Activated CD4-positive, alpha-beta T cell treated with anti-CD3 and anti-CD28 coated beads, Interleukin-10, Interleukin-2, amounts not matched to agents 100 ng/mL and 50 ng/mL, durations not matched to agents 16 hours and 8 hours (primary cell): ENCODE measurements at regions not wholly inside any gene's neighbourhood (a gene's known extent, or its start where the extent isn't known, plus 50 kb on each side); places are given as distances from the start of the nearest gene placed in this dataset.

ENCODE experiments used
- DNase-seq: peaks from one replicate; pipeline ENCODE4 v3.0.0-alpha.2; 2020

DNA sequence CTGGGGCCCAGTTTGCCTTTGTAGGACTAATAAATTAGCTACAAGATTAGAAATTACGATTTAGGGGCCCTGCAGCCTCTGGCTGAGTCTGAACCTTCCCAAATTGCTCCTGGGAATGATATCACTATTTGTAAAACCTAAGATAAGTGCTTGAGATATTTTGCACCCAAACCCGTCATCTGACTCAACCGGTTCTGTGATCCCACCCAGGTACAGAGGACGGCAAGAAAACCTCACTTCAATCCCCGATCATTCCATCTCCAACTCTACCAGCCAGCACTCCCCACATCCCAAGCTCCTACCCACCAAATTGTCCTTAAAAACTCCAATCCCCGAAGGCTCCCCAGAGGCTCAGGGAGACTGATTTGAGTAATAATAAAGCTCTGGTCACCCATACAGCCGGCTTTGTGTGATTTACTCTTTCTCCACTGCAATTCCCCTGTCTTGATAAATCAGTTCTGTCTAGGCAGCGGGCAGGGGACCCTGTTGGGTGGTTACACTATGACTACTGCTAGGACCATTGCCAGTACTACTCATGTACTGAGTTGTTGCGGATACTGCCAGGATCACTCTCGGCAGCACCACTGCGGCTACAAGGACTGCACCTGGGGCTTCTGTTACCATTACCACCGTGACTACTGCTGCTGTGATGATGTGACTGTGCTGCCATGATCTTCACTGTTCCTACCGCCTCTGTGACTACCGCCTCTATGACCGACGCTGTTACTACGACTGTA lies 73.1 kb downstream of the IRF8 start:
- no peak for DNase-seq

DNA sequence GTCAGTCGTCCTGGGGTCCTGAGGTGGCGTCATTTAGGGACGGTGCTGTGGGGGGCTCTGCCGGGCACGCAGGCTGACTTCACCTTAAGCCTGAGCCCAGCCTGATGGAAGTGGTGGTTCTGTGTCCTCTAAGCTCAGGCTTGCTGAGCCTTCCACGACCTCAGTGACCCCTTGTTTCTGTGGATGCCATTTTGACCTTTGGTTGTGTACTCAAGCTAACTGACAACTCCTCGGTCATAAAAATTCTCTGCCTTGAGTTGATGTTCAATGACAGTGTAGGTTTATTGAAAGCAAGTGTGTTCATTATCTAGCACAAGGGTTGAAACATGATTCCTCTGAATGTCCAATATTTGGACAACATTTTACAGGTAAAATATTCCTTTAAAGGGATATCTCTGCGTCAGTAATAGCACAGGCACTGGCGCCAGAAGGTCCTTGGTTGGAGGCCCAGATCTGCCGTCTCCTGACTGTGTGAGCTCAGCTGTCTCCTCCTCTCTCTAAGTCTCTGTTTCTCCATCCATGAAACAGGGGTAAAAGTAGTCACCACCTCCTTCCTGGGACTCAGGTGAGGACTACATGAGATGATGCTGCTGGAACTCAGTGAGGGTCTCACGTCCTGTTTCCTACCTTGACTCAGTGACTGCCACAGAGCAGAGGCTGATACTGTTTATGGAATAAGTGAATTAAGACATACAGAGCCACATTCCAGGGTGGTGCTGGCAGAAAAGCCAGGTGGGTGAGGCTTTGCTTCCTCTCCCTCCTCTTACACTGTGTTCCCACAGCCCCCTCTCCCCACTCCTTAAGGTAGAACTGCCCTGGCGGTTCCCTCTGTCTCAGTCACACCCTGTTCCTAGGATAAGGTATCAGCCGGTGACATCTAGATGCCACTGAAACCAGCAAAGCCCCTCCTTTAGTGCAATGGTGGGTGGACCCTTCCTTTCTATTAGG lies 75.7 kb downstream of the IRF8 start:
- DNase-seq: no peak

DNA sequence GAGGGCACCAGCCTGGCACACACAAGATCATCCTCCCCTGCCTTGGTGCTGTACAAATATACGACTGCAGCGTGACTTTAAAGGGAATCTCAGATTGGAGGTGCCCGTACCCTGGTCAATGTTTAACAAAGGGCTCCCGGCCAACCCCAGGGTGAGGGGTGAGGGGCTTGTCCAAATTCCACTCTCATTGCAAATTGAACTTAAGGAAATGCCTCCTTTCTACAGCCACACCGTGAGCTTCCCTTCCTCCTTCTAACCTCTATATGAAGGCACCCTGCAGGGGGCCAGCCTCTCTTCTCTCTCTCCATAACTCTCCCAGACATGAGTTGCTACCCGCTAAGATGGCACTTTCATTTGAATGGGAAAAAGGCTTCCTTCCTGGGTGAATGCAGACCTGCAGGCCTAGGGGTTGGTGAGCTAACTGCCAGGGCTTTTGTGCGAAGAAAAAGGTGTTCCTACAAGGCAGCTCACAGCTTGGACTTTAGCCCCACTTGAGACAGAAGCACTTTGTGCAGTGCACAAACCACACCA lies 76.6 kb downstream of the IRF8 start:
- DNase-seq: no peak

DNA sequence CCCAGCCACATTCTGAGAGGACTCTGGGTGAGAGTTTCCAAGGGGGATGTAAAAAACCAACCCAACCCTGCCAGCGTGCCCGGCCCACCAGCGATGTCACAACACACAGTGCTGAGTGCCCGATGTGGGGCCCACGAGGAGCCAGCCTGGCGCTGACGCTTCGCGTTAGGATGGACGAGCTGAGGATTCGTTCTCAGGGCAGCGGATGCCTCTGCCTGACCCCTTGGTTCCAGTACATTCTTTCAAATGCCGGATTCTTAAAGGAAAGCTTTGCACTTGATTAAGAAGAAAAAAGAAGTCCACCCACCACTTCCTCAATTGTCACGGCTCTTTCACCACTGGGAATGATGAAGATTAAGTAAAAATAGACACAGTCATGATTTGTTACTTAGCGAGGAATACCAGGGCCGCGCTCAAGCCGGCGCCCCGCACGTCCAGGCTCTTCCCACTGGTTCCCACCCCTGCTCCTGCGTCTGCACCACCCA lies 79.4 kb downstream of the IRF8 start:
- DNase-seq: no peak

DNA sequence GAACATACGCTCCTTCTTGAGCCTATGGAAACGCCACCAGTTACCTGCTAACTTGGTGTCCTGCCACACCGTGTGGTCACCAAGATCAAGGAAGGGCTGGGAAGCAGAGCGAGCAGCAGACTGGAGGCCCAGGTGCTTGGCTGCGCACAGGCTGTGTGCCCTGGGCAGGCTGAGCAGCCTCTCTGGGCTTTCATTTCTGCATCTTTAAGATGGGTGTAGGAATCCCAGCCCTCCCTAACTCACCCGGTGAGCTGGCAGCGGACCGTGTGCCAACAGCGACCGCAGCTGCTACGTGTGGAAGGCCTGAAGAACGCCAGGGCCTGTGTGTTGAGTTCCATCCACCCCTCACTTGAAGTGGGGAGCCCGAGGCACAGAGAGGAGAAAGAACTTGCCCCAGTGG lies 80.0 kb downstream of the IRF8 start:
- DNase-seq: no peak

DNA sequence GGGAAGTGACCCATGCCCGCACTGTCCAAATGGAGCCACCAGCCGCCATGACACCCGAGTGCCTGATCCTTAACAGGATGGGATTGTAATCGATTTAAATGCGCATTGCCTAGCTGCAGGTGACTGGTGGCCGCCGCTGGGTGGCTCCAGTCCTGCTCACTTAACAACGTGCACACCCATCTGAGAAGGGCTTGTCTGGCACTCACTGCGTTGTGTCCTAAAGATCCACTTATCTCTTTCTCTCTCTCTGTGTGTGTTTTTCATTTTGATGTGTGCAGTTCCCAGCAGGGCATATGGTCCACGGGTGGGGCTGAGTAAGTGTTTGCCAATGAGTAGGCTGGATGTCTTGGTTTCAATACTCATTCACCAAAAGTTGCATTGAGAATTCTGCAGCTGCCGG lies 80.6 kb downstream of the IRF8 start:
- no peak for DNase-seq

DNA sequence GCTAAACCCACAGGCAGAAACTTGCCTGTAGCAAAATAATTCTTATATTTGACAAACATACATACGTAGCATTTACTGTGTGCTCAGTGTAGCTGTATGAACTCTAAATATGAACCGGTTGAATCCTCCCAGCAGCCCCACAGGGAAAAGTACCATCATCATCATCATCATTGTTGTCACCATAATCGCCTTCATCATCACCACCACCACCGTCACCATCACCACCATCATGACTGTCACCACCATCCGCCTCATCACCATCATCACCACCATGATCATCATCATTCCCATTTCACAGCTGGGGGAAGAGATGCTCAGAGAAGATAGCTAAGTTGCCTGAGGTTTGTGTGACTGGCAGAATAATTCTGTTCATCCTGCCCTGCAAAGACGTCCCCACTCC lies 81.7 kb downstream of the IRF8 start:
- DNase-seq: no peak

DNA sequence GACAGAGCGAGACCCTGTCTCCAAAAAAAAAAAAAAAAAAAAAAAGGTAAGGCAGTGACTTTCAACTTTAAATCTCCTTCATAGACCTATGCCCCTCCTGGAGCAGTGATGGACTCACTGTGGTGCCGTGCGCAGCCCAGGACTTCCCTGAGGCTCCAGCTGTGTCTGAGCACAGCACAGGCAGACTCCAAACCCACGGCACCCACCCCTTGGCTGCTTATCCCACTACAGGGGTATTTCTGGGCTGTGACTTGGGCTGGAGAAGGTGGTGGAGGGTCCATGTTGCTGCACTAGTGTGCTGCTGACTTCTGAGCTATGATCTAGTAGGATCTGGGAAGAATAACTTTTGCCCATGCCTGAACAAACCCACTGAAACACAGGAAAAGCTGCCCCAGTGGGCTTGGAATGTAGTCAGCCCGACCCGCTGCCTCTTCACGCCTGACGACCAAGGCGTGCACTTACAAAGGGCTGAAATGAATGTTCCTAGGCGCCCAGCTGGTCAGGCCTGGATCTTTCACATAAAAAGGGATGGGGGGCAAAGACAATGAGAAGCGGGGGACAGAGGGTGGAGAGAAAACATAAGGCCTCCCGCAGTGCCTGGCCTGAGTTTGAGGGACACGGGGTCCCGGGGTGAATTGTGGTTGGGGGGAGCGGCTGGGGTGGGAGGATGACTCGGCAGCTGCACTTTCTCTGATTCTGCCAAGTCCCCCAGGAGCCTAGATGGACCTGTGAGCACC lies 83.0 kb downstream of the IRF8 start:
- no peak for DNase-seq

DNA sequence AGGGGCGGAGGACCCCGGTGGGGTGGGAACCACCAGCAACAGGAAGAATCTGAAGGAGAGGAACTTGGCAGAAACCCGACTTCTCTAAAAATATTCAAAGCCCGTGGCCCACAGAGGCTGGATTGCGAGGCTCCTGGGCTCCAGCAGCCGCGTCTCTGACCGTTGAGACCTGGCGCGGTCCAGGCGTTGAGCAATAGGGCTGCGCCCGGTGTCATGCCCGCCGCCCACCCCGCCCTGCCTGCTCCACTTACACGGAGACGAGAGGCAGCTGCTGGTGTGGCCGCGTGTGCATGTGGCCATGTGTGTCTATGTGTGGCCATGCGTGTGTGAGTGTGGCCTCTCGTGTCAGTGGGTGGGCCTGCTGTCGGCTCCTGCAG lies 83.6 kb downstream of the IRF8 start:
- DNase-seq: no peak

DNA sequence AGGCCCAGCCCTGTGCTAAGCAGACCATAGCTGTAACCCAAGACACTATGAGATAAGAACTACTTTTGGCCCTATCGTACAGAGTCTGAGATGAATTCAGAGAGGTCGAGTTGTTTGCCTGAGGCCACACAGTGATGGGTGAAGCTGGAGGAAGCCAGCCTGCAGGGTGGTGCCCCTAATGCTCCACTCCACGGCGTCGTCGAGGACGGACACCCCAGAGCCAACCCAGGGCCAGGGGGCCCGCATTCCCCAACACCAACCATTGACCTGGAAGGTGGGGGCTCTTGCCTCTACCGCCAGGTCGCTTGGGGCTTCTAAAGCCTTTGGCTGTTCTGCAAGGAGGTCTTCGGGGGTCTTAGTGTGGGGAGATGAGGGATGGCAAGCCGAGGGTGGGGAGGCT lies 84.1 kb downstream of the IRF8 start:
- no peak for DNase-seq

DNA sequence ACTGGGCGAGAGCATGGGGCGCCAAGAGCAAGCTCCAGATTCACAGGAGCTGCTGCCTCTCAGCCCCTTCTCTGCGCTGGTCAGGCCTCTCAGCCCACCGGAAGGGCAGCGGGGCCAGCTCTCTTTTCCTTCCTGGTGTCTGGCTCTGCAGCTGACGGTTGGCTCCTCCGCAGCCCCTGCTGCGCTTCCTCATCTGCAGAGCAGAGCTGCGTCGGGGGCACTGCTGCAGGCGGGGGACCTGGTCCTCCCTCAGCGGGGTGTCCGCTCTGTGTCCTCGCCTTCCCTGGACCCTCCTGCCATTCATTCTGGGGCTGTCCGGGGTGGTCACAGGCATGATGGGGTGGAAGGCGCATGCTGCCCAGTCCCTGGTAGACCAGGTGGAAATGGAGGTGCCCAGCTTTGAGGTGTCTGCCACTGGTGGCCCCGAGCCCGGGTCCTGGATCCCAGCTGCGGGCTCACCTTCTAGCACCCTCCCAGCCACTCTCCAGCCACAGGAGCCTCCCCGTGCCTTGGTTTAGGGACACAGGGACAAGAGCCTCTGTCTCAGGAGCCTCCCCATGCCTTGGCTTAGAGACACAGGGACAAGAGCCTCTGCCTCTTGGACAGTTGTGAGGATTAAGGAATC lies 84.8 kb downstream of the IRF8 start:
- DNase-seq: no peak

DNA sequence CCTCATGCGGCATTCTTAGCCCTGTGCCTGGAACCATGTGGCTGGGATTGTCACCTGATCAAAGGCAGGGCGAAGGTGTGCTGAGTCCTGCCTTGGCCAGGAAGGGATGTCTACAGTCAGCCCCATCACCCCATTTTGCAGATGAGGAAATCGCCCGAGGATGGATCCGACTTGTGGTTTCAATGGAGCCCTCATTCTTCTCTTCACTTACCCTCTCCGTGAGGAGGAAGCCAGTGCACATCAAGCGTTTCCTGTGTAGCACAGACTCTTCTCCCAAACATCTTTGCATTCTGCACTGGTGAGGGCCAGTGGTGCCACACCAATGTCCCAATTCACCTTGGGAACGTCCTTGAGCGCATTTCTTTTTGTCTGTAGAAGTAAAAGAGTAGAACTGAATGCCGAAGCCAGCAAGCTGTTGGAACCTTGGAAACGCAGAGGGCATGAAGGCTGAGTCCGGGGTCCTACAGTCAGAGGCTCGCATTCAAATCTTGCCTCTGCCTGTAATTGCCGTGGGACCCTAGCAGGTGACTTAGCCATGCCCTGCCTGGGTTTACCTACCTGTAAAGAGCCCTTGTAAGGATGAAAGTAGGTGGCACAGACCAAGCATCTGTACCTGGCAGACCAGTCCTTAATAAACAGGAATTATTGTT lies 85.4 kb downstream of the IRF8 start:
- DNase-seq: no peak

DNA sequence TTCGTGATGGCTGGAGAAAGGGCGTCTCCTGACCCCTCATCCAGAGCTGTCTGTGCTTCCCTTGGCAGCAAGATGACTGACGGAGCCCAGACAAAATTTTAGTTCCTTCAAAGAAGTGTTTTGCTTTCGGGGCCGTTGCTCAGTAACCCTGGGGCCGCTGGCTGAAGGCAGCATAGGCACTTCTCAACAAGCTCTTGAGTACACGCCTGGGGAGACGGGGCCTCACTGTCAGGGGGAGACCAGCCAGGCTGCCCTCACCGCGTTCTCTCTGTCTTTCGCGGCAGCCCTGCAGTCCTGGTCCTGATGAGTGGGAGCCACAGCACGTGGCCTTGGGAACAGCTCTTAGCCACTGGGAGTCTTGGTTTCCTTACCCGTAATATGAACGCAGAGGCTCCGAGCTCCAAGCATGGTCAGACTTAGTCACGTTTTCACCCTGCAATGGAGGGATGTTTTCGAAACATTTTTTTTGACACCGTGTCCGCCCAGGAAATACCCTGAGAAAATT lies 86.0 kb downstream of the IRF8 start:
- DNase-seq: no peak

DNA sequence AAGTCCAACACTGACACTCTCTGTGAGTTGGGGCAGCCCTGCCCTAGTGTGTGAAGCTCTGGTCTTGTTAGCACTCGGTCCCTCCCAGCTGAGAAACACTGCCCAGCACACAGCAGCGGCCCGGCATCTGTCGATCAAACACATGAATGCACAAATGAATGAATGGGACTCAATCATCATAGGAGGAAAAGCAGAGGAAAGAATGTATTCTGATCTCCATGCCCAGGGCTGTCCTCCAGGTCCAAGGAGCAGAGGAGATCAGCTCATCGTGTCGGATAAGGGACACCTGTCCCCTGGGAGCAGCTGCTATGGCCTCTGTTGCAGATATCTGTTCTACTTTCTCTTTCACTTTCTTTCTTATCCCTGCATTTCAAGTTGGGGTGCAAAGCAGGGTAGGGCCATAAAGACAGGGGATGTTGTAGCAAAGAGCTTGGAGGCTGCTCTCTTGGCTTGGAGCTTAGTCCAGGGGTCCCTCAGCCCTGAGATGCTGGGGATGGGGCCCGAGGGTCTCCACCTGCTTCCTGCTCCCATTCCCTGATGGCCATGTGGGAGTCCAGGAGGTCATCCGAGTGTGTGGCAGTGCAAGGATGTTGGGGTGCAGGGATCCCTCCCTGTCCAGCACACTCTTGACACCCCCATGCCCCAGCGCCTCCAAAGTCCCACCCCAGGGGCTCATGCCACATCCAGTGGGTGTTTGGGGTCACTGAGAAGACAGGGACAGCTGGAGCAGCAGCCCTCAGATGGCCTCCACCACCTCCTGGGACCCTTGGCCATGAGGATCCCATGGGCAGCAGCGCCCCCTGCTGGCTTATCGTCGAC lies 88.2 kb downstream of the IRF8 start:
- peak; percentile 35 for DNase-seq

DNA sequence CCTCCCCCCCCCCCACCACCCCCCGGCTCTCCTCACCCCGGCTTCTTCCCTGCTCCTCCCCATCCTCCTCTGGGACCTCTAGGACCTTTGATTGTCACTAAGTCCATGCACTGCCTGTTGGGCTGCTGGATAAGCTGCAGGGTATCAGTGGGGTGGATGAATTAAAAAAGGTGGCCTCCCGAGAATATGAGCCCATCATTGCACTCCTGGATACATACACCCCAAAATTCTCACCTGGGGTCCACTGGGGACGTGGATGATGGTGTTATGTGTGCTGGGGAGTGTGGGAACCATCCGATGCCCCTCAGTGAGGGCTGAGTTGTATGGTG lies 88.8 kb downstream of the IRF8 start:
- no peak for DNase-seq

DNA sequence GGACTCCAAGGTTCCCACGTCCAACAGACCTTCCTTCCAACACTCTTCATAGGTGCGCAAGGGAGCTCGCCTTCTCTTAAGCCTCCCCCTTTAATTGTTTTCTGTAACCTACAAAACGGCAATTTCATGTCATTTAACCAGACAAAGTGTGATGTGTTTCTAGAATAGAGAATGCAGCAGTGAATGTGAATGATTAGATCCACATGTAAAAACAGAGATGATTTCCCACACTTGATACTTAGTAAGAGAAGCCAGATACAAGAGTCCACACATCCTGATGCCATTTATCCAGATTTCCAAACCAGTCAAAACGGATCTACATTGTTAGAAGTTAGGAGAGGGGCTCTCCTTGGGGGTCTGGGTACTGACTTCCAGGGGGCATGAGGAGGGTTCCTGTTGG lies 89.3 kb downstream of the IRF8 start:
- peak; percentile 29 for DNase-seq

DNA sequence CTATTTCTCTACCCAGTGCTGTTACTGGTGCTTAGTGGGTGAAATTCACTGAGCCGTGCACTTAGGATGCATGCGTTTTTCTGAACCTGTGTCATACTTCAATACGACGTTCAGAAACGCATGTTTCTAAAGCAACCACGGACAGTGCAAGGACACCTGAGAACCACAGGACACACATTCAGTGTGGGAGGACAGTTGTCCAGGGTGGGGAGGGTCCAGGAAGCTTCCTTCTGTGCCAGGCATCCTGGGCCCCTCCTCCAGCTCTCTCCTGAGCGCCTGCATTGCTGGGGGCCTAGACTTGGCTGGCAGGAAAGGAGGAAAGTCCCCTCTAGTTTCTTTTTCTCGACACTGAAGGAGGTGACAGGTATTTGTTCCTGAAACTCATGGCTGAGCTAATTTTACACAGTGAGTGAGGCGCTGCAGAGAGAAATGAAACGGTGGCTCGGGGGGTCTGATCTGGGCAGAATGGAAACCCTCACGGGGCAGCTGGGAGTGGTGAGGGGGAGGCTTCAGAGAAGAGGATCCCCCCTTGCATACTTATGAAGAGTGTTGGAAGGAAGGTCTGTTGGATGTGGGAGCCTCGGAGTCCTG lies 89.9 kb downstream of the IRF8 start:
- DNase-seq: peak; percentile 55

DNA sequence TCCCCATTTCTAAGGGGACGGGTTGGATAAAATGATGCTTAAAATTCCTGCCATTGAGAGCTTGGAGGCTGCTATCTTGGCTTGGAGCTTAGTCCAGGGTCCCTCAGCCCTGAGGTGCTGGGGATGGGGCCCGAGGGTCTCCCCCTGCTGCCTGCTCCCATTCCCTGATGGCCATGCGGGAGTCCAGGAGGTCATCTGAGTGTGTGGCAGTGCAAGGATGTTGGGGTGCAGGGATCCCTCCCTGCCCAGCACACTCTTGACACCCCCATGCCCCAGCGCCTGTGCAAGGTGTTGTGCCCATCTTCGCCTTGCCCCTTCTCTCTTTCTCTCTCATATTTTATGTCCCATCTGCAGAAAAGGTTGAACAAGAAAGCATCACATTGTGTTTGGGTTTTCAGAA lies 90.4 kb downstream of the IRF8 start:
- no peak for DNase-seq

DNA sequence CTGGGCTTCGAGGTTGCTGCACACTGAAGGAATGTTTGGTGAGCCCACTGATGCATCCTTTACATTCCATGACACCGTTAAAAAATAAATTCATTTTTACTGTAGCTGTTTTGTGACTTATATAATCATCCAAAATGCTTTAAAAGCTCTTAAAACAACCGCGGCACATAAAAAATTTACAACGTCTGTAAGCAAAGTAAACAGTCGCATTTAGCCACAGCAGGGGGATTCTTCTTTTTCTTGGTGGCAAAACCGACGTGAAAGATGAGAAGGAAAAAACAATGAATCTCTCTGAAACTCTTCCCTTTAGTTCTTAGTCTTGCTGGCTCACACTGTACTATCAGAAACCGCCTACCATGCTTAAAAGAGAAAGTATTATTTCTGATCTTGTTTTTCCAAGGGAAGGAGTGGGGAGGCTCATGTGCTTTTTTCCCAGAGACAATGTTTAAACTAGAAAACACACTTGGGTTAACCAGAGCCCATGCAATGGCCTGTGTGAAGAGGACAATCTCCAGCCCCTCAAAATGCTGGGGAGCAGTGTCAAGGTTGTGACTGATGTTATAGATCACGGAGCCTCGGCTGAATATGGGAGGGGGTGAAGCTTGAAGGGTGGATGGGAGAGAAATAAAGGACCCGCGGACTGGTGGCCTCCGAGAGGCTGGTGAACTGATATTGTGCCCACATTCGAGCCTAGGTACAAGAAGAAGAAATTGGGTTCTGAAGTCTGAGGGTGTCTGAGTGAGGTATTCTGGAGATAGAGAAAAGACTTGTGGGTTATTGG lies 91.1 kb downstream of the IRF8 start:
- no peak for DNase-seq

DNA sequence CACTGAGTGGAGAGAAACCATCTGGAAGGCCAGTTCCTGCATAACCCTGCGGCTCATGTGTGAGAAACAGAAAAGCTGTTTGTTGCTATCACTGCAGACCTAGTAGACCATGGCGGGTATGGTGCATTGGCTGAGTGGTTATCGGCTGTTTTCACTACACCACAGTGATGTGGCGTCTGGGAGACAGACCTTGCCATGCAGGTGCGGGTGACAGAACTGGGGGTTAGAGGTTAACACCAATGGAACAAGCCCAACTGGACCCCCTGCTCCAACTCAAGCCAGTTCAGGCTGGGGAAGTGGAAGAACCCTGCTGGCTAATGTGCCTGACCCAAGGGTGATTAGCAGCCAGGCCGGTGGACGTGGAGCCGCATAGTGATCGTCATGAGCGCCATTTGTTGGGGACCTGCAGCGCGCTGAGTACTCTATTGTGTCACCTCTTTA lies 91.9 kb downstream of the IRF8 start:
- no peak for DNase-seq
